Trophoblast cell (in vitro differentiated cells and primary cell): ENCODE measurements at regions not wholly inside any gene's neighbourhood (a gene's known extent, or its start where the extent isn't known, plus 50 kb on each side); places are given as distances from the start of the nearest gene placed in this dataset.
A peak's percentile ranks its signal among the peaks of the same experiment; 100 is the strongest.

Experiments
- DNase-seq, 2 donors: peaks; one replicate each; pipeline ENCODE4 v3.0.0-alpha.2; 2016
- H2AFZ ChIP-seq: 2 replicates; pipeline ENCODE4 v1.6.1; 2013; ENCODE audit warnings: low read length, moderate library complexity, mild to moderate bottlenecking; ENCODE audit not compliant: insufficient read depth, poor library complexity
- H2AK5ac ChIP-seq: 2 replicates; pipeline ENCODE4 v1.6.1; 2013; ENCODE audit warnings: mild to moderate bottlenecking, low read length
- H2BK120ac ChIP-seq: 2 replicates; pipeline ENCODE4 v1.6.1; 2013; ENCODE audit warnings: low read length, mild to moderate bottlenecking, moderate library complexity; ENCODE audit not compliant: insufficient read depth, poor library complexity
- H2BK12ac ChIP-seq: 2 replicates; pipeline ENCODE4 v1.6.1; 2013; ENCODE audit warnings: mild to moderate bottlenecking, low read length, moderate library complexity
- H2BK5ac ChIP-seq: 2 replicates; pipeline ENCODE4 v1.6.1; 2013; ENCODE audit warnings: low read length, low read depth, moderate library complexity, mild to moderate bottlenecking; ENCODE audit not compliant: poor library complexity
- H3K14ac ChIP-seq: 2 replicates; pipeline ENCODE4 v1.6.1; 2013; ENCODE audit warnings: mild to moderate bottlenecking, low read length
- H3K18ac ChIP-seq: 2 replicates; pipeline ENCODE4 v1.6.1; 2013; ENCODE audit warnings: mild to moderate bottlenecking, low read length
- H3K23ac ChIP-seq: 2 replicates; pipeline ENCODE4 v1.6.1; 2013; ENCODE audit warnings: low read length
- H3K27ac ChIP-seq: 2 replicates; pipeline ENCODE4 v1.5.1; 2013; ENCODE audit warnings: low read depth, mild to moderate bottlenecking, inconsistent platforms, low read length, moderate library complexity
- H3K27me3 ChIP-seq: 2 replicates; pipeline ENCODE4 v1.6.1; 2013; ENCODE audit warnings: inconsistent platforms, mild to moderate bottlenecking, low read length, moderate library complexity; ENCODE audit not compliant: insufficient read depth
- H3K36me3 ChIP-seq, 2 experiments: 1 replicate in 1 of 2; 2 replicates in 1 of 2; pipeline ENCODE4 v1.6.1; 2013; ENCODE audit warnings: low read length in 2 of 2, mild to moderate bottlenecking in 2 of 2, moderate library complexity in 1 of 2; ENCODE audit not compliant: insufficient read depth in 2 of 2, control insufficient read depth in 1 of 2
- H3K4ac ChIP-seq: 2 replicates; pipeline ENCODE4 v1.6.1; 2013; ENCODE audit warnings: low read depth, mild to moderate bottlenecking, low read length, moderate library complexity
- H3K4me1 ChIP-seq, 2 experiments: 1 replicate in 1 of 2; 2 replicates in 1 of 2; pipeline ENCODE4 v1.6.1; 2013; ENCODE audit warnings: low read length in 2 of 2, mild to moderate bottlenecking in 2 of 2, moderate library complexity in 1 of 2; ENCODE audit not compliant: insufficient read depth in 2 of 2, control insufficient read depth in 1 of 2
- H3K4me2 ChIP-seq: 2 replicates; pipeline ENCODE4 v1.6.1; 2013; ENCODE audit warnings: inconsistent platforms, mild to moderate bottlenecking, low read length, moderate library complexity
- H3K4me3 ChIP-seq: 2 replicates; pipeline ENCODE4 v1.5.1; 2013; ENCODE audit warnings: mild to moderate bottlenecking, low read depth, low read length, inconsistent platforms
- H3K79me1 ChIP-seq: one replicate; pipeline ENCODE4 v1.6.1; 2013; ENCODE audit warnings: low read length
- H3K79me2 ChIP-seq: 2 replicates; pipeline ENCODE4 v1.6.1; 2013; ENCODE audit warnings: low read length, mild to moderate bottlenecking; ENCODE audit not compliant: control insufficient read depth, insufficient read depth, poor library complexity
- H3K9ac ChIP-seq: 2 replicates; pipeline ENCODE4 v1.6.1; 2013; ENCODE audit warnings: mild to moderate bottlenecking, low read length
- H3K9me3 ChIP-seq: 2 replicates; pipeline ENCODE4 v1.6.1; 2013; ENCODE audit warnings: low read depth, mild to moderate bottlenecking, control low read depth, inconsistent platforms, low read length; ENCODE audit not compliant: insufficient read depth
- H4K12ac ChIP-seq: 2 replicates; pipeline ENCODE4 v1.6.1; 2013; ENCODE audit warnings: low read depth, mild to moderate bottlenecking, low read length, moderate library complexity
- H4K8ac ChIP-seq: 2 replicates; pipeline ENCODE4 v1.6.1; 2013; ENCODE audit warnings: low read depth, mild to moderate bottlenecking, low read length, moderate library complexity
- H4K91ac ChIP-seq: one replicate; pipeline ENCODE4 v1.6.1; 2013; ENCODE audit warnings: low read depth, mild to moderate bottlenecking, low read length, moderate library complexity
- WGBS: extraction: QIAGEN DNeasy Blood & Tissue Kit; methylation state at CpG from one replicate; pipeline ENCODE4 v1.1.7; 2013; ENCODE audit warnings: missing lambda C conversion rate; ENCODE audit not compliant: insufficient read length, insufficient coverage; ENCODE audit errors: extremely low coverage; 5-methylcytosine and 5-hydroxymethylcytosine counted together

- no peak overlapping the region for H3K4ac ChIP-seq
- no peak overlapping the region for H3K23ac ChIP-seq
- no peak overlapping the region for H2BK5ac ChIP-seq
- H3K4me2 ChIP-seq, result no peak overlapping the region
- H3K18ac ChIP-seq, result no peak overlapping the region
- H2BK120ac ChIP-seq, result no peak overlapping the region
- H3K79me1 ChIP-seq, result no peaks in the 10 kb centered on the region
- H3K4me1 ChIP-seq, result no peaks in the 10 kb centered on the region
- no peak overlapping the region for H2BK12ac ChIP-seq
- H3K9me3 ChIP-seq, result peaks cover 3% of the 10 kb centered on the region
- H3K79me2 ChIP-seq, result no peaks in the 10 kb centered on the region
- H4K91ac ChIP-seq, result no peak overlapping the region
- no peak overlapping the region for H3K14ac ChIP-seq
- no peak overlapping the region for H3K9ac ChIP-seq
- DNase-seq, result no peak
- no peaks in the 10 kb centered on the region for H3K36me3 ChIP-seq
- H4K8ac ChIP-seq, result no peak overlapping the region
- H2AFZ ChIP-seq, result no peak overlapping the region
- H4K12ac ChIP-seq, result no peak overlapping the region
- WGBS, result no CpG with 5 or more reads among the region's 2 CpGs
- no peaks in the 10 kb centered on the region for H3K27me3 ChIP-seq
- H3K4me3 ChIP-seq, result no peak overlapping the region
- no peak overlapping the region for H2AK5ac ChIP-seq
- no peak overlapping the region for H3K27ac ChIP-seq
Measured at GRCh38 chr5:2049876-2050275, 167.2 kb upstream of the IRX4 start.

- H2BK12ac ChIP-seq, result no peak overlapping the region
- H3K36me3 ChIP-seq, result no peaks in the 10 kb centered on the region
- peaks cover 1% of the 10 kb centered on the region for H3K9me3 ChIP-seq
- no peaks in the 10 kb centered on the region for H3K79me1 ChIP-seq
- no peak overlapping the region for H3K9ac ChIP-seq
- no peak for DNase-seq
- no peak overlapping the region for H4K8ac ChIP-seq
- H3K27me3 ChIP-seq, result no peaks in the 10 kb centered on the region
- H3K18ac ChIP-seq, result no peak overlapping the region
- no peaks in the 10 kb centered on the region for H3K79me2 ChIP-seq
- no peak overlapping the region for H2BK5ac ChIP-seq
- no peaks in the 10 kb centered on the region for H3K4me1 ChIP-seq
- H3K23ac ChIP-seq, result no peak overlapping the region
- no CpG with 5 or more reads among the region's 9 CpGs for WGBS
- no peak overlapping the region for H4K91ac ChIP-seq
- no peak overlapping the region for H2AFZ ChIP-seq
- no peak overlapping the region for H2AK5ac ChIP-seq
- H3K4me2 ChIP-seq, result no peak overlapping the region
- no peak overlapping the region for H3K4ac ChIP-seq
- H3K4me3 ChIP-seq, result no peak overlapping the region
- H3K14ac ChIP-seq, result no peak overlapping the region
- H3K27ac ChIP-seq, result no peak overlapping the region
- no peak overlapping the region for H2BK120ac ChIP-seq
- H4K12ac ChIP-seq, result no peak overlapping the region
Measured at GRCh38 chr5:2048664-2049063, 165.9 kb upstream of the IRX4 start.

- Histone ChIP-seq H3K18ac (no peak overlapping the region), H3K9me3 (peaks cover 1% of the 10 kb centered on the region), H4K8ac (no peak overlapping the region), H4K12ac (no peak overlapping the region), H4K91ac (no peak overlapping the region), H2BK5ac (no peak overlapping the region), H2AFZ (no peak overlapping the region), H3K4ac (no peak overlapping the region), H2AK5ac (no peak overlapping the region), H3K36me3 (no peaks in the 10 kb centered on the region), H3K14ac (no peak overlapping the region), H2BK12ac (no peak overlapping the region), H3K79me2 (no peaks in the 10 kb centered on the region), H3K4me2 (no peak overlapping the region), H3K27me3 (no peaks in the 10 kb centered on the region), H3K27ac (no peak overlapping the region), H3K79me1 (no peaks in the 10 kb centered on the region), H3K9ac (no peak overlapping the region), H3K23ac (no peak overlapping the region), H3K4me3 (no peak overlapping the region), H3K4me1 (no peaks in the 10 kb centered on the region), H2BK120ac (no peak overlapping the region)
- no peak for DNase-seq
- no CpG with 5 or more reads among the region's 10 CpGs for WGBS
Measured at GRCh38 chr5:2047341-2047927, 164.7 kb upstream of the IRX4 start.

- no peaks in the 10 kb centered on the region for H3K79me1 ChIP-seq
- WGBS, result no CpG with 5 or more reads among the region's 7 CpGs
- DNase-seq, result no peak
- H4K8ac ChIP-seq, result no peak overlapping the region
- H2BK12ac ChIP-seq, result no peak overlapping the region
- no peak overlapping the region for H3K4me3 ChIP-seq
- H3K14ac ChIP-seq, result no peak overlapping the region
- H3K4me1 ChIP-seq, result no peaks in the 10 kb centered on the region
- H3K9me3 ChIP-seq, result no peaks in the 10 kb centered on the region
- H3K79me2 ChIP-seq, result no peaks in the 10 kb centered on the region
- no peak overlapping the region for H4K91ac ChIP-seq
- no peak overlapping the region for H3K9ac ChIP-seq
- no peak overlapping the region for H3K18ac ChIP-seq
- H3K23ac ChIP-seq, result peak overlapping the region; percentile 17
- H2BK5ac ChIP-seq, result no peak overlapping the region
- no peaks in the 10 kb centered on the region for H3K36me3 ChIP-seq
- no peak overlapping the region for H3K4ac ChIP-seq
- no peak overlapping the region for H3K4me2 ChIP-seq
- H2AFZ ChIP-seq, result no peak overlapping the region
- H2AK5ac ChIP-seq, result no peak overlapping the region
- no peak overlapping the region for H4K12ac ChIP-seq
- no peaks in the 10 kb centered on the region for H3K27me3 ChIP-seq
- H3K27ac ChIP-seq, result no peak overlapping the region
- no peak overlapping the region for H2BK120ac ChIP-seq
Measured at GRCh38 chr5:2044041-2044440, 161.3 kb upstream of the IRX4 start.
